Left cardiac atrium (tissue), 4 donors: ENCODE measurements at regions not wholly inside any gene's neighbourhood (a gene's known extent, or its start where the extent isn't known, plus 50 kb on each side); places are given as distances from the start of the nearest gene placed in this dataset.
A peak's percentile ranks its signal among the peaks of the same experiment; 100 is the strongest.
"Not testable (repeated sequence)": the region's sequence is repeated elsewhere in the genome, so short reads cannot be mapped to it uniquely, and the experiment has no call there.

Source experiments
- ATAC-seq, 2 donors: fragments of 200-7000 bp; cut with Tn5 transposase; one replicate each; pipeline ENCODE4 v1.9.1; 2020; ENCODE audit warnings: mild to moderate bottlenecking in 2 of 2, moderate library complexity in 2 of 2
- DNase-seq: peaks from one replicate; pipeline ENCODE4 v3.0.0-alpha.2; 2020
- intact Hi-C, 2 donors: fragments of 100-400 bp; cut with DNase I; formaldehyde crosslinking; loops; one replicate each; pipeline versions ENCODE4 v1.14.1 to v1.15.1; 2022 to 2023
- donor health status: DM: no; HTN: yes; CAD: no.
- donor health status: DM: no; HTN: yes; CAD: no; lungs with severe emphysema.
- donor health status: DM: yes; HTN: yes; CAD: no.
- donor health status: Dilated cardiomyopathy.

- intact Hi-C loops, result no loop called here
- DNase-seq, result no peak
- ATAC-seq, result no peak
Measured at GRCh38 chr5:57911438-57911837, 428.8 kb upstream of the ACTBL2 start.

- intact Hi-C loops, result no loop called here
- DNase-seq (no peak), ATAC-seq (no peak)
Measured at GRCh38 chr5:57906671-57907070, 424.1 kb upstream of the ACTBL2 start.

- intact Hi-C loops, result no loop called here
- no peak for DNase-seq
- ATAC-seq, result no peak
Measured at GRCh38 chr5:57903458-57903857, 420.8 kb upstream of the ACTBL2 start.

- DNase-seq, result no peak
- intact Hi-C loops, result no loop called here
- no peak for ATAC-seq
Measured at GRCh38 chr5:57902095-57902494, 419.5 kb upstream of the ACTBL2 start.

GRCh38 chr5:57900381-57900944 is 417.9 kb upstream of the ACTBL2 start:
- DNase-seq, result no peak
- intact Hi-C loops, result no loop called here

GRCh38 chr5:57896576-57896975 is 414.0 kb upstream of the ACTBL2 start:
- intact Hi-C loops, result no loop called here
- DNase-seq, result no peak
- no peak for ATAC-seq

More at GRCh38 chr5:57900381-57900944, 417.9 kb upstream of the ACTBL2 start:
- no peak for ATAC-seq

GRCh38 chr5:57895766-57896165 is 413.2 kb upstream of the ACTBL2 start:
- DNase-seq (no peak), ATAC-seq (no peak)
- intact Hi-C loops, result no loop called here

- DNase-seq (no peak), ATAC-seq (no peak)
- intact Hi-C loops, result no loop called here
Measured at GRCh38 chr5:57893926-57894325, 411.3 kb upstream of the ACTBL2 start.

- DNase-seq, result no peak
- ATAC-seq, result no peak
- intact Hi-C loops, result no loop called here
Measured at GRCh38 chr5:57891443-57891842, 408.8 kb upstream of the ACTBL2 start.

GRCh38 chr5:57889558-57889957 is 406.9 kb upstream of the ACTBL2 start:
- peak; percentile 82 to 87 for ATAC-seq
- DNase-seq, result no peak
- intact Hi-C loops, result loop anchor here (5.0 to 10.0 kb wide), 6 partner anchors 105 to 595 kb away; no protein-coding TSS in a partner anchor

GRCh38 chr5:57887851-57888621 is 405.4 kb upstream of the ACTBL2 start:
- intact Hi-C loops, result loop anchor here (1.0 to 10.0 kb wide), 7 partner anchors 103 to 593 kb away; partner anchors contain the start of gene PLK2 (in 1 of the 2)

GRCh38 chr5:57884346-57885102 is 401.9 kb upstream of the ACTBL2 start:
- ATAC-seq (no peak), DNase-seq (no peak)
- intact Hi-C loops, result loop anchor here (5.0 to 10.0 kb wide), 6 partner anchors 100 to 590 kb away; no protein-coding TSS in a partner anchor

More at GRCh38 chr5:57887851-57888621, 405.4 kb upstream of the ACTBL2 start:
- DNase-seq, result peak; percentile 36
- peak; percentile 87 to 96 for ATAC-seq

- intact Hi-C loops, result loop anchor here (10.0 kb wide), 4 partner anchors 95 to 585 kb away; no protein-coding TSS in a partner anchor
- no peak for DNase-seq
- ATAC-seq, result no peak
Measured at GRCh38 chr5:57880216-57880615, 397.6 kb upstream of the ACTBL2 start.

- no peak for ATAC-seq
- intact Hi-C loops, result no loop called here
- DNase-seq, result no peak
Measured at GRCh38 chr5:57878301-57878722, 395.7 kb upstream of the ACTBL2 start.

- DNase-seq (no peak), ATAC-seq (no peak)
- intact Hi-C loops, result no loop called here
Measured at GRCh38 chr5:57871496-57871895, 388.9 kb upstream of the ACTBL2 start.

- DNase-seq, intact Hi-C loops, ATAC-seq: not testable (repeated sequence)
Measured at GRCh38 chr5:57870267-57870666, 387.7 kb upstream of the ACTBL2 start.

- ATAC-seq (peak in 1 of 2 donors; percentile 30), DNase-seq (no peak)
- intact Hi-C loops, result no loop called here
Measured at GRCh38 chr5:57863661-57864060, 381.1 kb upstream of the ACTBL2 start.

- intact Hi-C loops, result no loop called here
- no peak for DNase-seq
- ATAC-seq, result peak; percentile 21 to 26
Measured at GRCh38 chr5:57862942-57863341, 380.3 kb upstream of the ACTBL2 start.

- intact Hi-C loops, result no loop called here
- no peak for DNase-seq
- peak; percentile 95 to 96 for ATAC-seq
Measured at GRCh38 chr5:57862471-57862911, 379.9 kb upstream of the ACTBL2 start.

- DNase-seq, result no peak
- ATAC-seq, result no peak
- intact Hi-C loops, result no loop called here
Measured at GRCh38 chr5:57859626-57860025, 377.0 kb upstream of the ACTBL2 start.
